ENCODE measurements at regions not wholly inside any gene's neighbourhood (a gene's known extent, or its start where the extent isn't known, plus 50 kb on each side); places are given as distances from the start of the nearest gene placed in this dataset.
A peak's percentile ranks its signal among the peaks of the same experiment; 100 is the strongest.

- Histone ChIP-seq H3K4me1 (peaks cover 0 to 2% (median 0%) of the 10 kb centered on the region in 12 donors), H3K9me3 (peaks cover 0 to 33% (median 11%) of the 10 kb centered on the region in 12 donors), H3K27me3 (no peaks in the 10 kb centered on the region), H3K4me3 (no peak overlapping the region), H3K36me3 (no peaks in the 10 kb centered on the region), H3K27ac (no peak overlapping the region)
- ATAC-seq = no peak
- DNase-seq = no peak
- WGBS, 4 donors = 94 to 96% (median 95%) methylated on average over 1 of the region's 1 CpG
- intact Hi-C loops (cut with DNase I) = no loop called here
- TF ChIP-seq POLR2A (IDR thresholded peaks at IDR 0.05) (no peak), CTCF (IDR thresholded peaks at IDR 0.05) (no peak)
These were observed 141.3 kb upstream of the ZNF438 start for GRCh38 chr10:31172925-31173324.

- Histone ChIP-seq H3K9me3 (peaks cover 0 to 33% (median 11%) of the 10 kb centered on the region in 12 donors), H3K36me3 (no peaks in the 10 kb centered on the region), H3K4me1 (peaks cover 0 to 2% (median 0%) of the 10 kb centered on the region in 12 donors), H3K27ac (no peak overlapping the region), H3K4me3 (no peak overlapping the region), H3K27me3 (no peaks in the 10 kb centered on the region)
- DNase-seq (no peak), ATAC-seq (no peak)
- TF ChIP-seq POLR2A (IDR thresholded peaks at IDR 0.05) (no peak), CTCF (IDR thresholded peaks at IDR 0.05) (no peak)
- intact Hi-C loops (cut with DNase I) = no loop called here
- 86 to 93% (median 90%) methylated on average over 5 of the region's 5 CpGs for WGBS, 4 donors
These were observed 142.1 kb upstream of the ZNF438 start for GRCh38 chr10:31173752-31174151.

GRCh38 chr10:31179091-31179680, 139.8 kb upstream of the ZEB1 start:
- Histone ChIP-seq H3K36me3 (no peaks in the 10 kb centered on the region), H3K4me1 (no peaks in the 10 kb centered on the region), H3K27ac (no peak overlapping the region), H3K27me3 (no peaks in the 10 kb centered on the region), H3K4me3 (no peak overlapping the region), H3K9me3 (peaks cover 0 to 17% (median 9%) of the 10 kb centered on the region in 12 donors)
- intact Hi-C loops (cut with DNase I) = no loop called here
- DNase-seq (no peak), ATAC-seq (no peak)
- WGBS, 4 donors = 58 to 67% (median 62%) methylated on average over 5 of the region's 5 CpGs
- TF ChIP-seq POLR2A (IDR thresholded peaks at IDR 0.05) (no peak), CTCF (IDR thresholded peaks at IDR 0.05) (no peak)

GRCh38 chr10:31186225-31187000, 132.6 kb upstream of the ZEB1 start:
- 53 to 61% (median 56%) methylated on average over 7 of the region's 7 CpGs for WGBS, 4 donors
- Histone ChIP-seq H3K27ac (peak overlapping the region in 9 of 12 donors; percentile 17 to 58 (median 48)), H3K4me3 (no peak overlapping the region), H3K4me1 (peaks cover 0 to 16% (median 8%) of the 10 kb centered on the region in 12 donors), H3K27me3 (no peaks in the 10 kb centered on the region), H3K36me3 (no peaks in the 10 kb centered on the region), H3K9me3 (no peaks in the 10 kb centered on the region)
- DNase-seq (no peak), ATAC-seq (peak; percentile 80 to 94 (median 86))
- TF ChIP-seq CTCF (IDR thresholded peaks at IDR 0.05) = peak in 4 of 12 donors; percentile 8 to 30 (median 17)
- TF ChIP-seq POLR2A (IDR thresholded peaks at IDR 0.05) = no peak
- intact Hi-C loops (cut with DNase I) = no loop called here

Data from heart left ventricle (tissue), 16 donors.